Liver (tissue), 3 donors: ENCODE measurements at regions not wholly inside any gene's neighbourhood (a gene's known extent, or its start where the extent isn't known, plus 50 kb on each side); places are given as distances from the start of the nearest gene placed in this dataset.

Experiments used
- EGR1 ChIP-seq, 2 donors: IDR thresholded peaks; 2 replicates each; pipeline ENCODE4 v1.6.1; 2016 to 2018; ENCODE audit warnings: antibody characterized with exemption in 2 of 2, low read depth in 2 of 2
- GABPA ChIP-seq, 2 donors: IDR thresholded peaks in 1 of 2; conservative IDR thresholded peaks in 1 of 2; 2 replicates each; pipeline ENCODE4 v1.6.1; 2016; ENCODE audit warnings: antibody characterized with exemption in 2 of 2, mild to moderate bottlenecking in 1 of 2, moderate library complexity in 1 of 2
- RAD21 ChIP-seq, 2 donors: IDR thresholded peaks; 2 replicates each; pipeline ENCODE4 v1.6.1; 2016; ENCODE audit warnings: antibody characterized with exemption in 2 of 2, mild to moderate bottlenecking in 2 of 2
- RXRA ChIP-seq, 2 donors: IDR thresholded peaks; 2 replicates each; pipeline ENCODE4 v1.6.1; 2017 to 2018; ENCODE audit warnings: antibody characterized with exemption in 2 of 2, mild to moderate bottlenecking in 1 of 2
- SP1 ChIP-seq: IDR thresholded peaks from 2 replicates; pipeline ENCODE4 v1.6.1; 2018; ENCODE audit warnings: antibody characterized with exemption, mild to moderate bottlenecking
- TAF1 ChIP-seq: conservative IDR thresholded peaks from 2 replicates; pipeline ENCODE4 v1.6.1; 2016; ENCODE audit warnings: antibody characterized with exemption, mild to moderate bottlenecking
- TF ChIP-seq, protein P1 (sequence below): fragments of 150-350 bp; IDR thresholded peaks from 2 replicates; pipeline ENCODE4 v1.5.1; 2017; ENCODE audit warnings: improper control_type of control experiment, low read depth, low read length; ENCODE audit not compliant: missing input control
- TF ChIP-seq, protein P2 (sequence below): IDR thresholded peaks from 2 replicates; pipeline ENCODE4 v1.6.1; 2016; ENCODE audit warnings: antibody characterized with exemption
- TF ChIP-seq, protein P3 (sequence below): IDR thresholded peaks from 2 replicates; pipeline ENCODE4 v1.6.1; 2016; ENCODE audit warnings: antibody characterized with exemption, mild to moderate bottlenecking
- donor health status: healthy.
- donor health status: healthy.

DNA sequence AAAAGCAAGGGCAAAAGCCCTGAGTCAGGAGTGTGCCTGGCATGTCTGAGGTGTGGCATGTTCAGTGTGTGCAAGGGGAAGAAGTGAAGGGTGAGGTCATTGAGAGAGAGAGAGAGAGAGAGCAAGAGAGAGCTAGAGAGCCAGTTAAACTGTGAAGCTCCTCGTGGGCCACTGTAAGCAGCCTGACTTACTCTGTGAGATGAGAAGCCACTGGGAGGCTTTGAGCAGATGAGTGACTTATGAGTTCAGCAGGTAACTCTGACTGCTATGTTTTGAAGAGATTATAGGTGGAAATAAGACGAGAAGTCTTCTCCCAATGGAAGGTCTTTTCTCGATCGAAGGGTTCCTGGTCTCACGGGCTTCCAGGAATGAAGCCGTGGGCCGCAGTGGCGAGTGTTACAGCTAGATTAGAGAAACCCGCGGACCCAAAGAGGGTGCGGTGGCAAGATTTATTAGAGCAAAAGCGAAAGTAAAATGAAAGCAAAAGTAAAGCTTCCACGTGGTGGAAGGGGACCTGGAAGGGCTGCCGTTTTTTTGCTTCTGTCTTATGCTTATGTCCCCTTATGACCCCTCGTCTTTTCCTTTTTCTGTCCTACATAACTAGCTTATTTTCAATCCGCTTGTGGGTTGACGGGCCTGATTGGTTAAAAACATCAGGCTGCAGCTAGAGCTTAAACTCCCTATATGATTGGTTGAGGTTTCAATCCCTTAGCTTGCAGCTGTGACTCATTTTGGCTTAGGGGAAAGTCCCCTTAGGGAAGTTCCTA lies 323.1 kb upstream of the FAM78B start:
- TF ChIP-seq RXRA (IDR thresholded peaks at IDR 0.05) (no peak), RAD21 (IDR thresholded peaks at IDR 0.05) (no peak), EGR1 (IDR thresholded peaks at IDR 0.05; ENCODE audit: low read depth in 2 of 2) (no peak), GABPA (IDR thresholded peaks at IDR 0.05 in 1 of 2, conservative IDR thresholded peaks at IDR 0.05 in 1 of 2) (no peak), SP1 (no peak), TAF1 (no peak)
- TF ChIP-seq, protein P1, sequence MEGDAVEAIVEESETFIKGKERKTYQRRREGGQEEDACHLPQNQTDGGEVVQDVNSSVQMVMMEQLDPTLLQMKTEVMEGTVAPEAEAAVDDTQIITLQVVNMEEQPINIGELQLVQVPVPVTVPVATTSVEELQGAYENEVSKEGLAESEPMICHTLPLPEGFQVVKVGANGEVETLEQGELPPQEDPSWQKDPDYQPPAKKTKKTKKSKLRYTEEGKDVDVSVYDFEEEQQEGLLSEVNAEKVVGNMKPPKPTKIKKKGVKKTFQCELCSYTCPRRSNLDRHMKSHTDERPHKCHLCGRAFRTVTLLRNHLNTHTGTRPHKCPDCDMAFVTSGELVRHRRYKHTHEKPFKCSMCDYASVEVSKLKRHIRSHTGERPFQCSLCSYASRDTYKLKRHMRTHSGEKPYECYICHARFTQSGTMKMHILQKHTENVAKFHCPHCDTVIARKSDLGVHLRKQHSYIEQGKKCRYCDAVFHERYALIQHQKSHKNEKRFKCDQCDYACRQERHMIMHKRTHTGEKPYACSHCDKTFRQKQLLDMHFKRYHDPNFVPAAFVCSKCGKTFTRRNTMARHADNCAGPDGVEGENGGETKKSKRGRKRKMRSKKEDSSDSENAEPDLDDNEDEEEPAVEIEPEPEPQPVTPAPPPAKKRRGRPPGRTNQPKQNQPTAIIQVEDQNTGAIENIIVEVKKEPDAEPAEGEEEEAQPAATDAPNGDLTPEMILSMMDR: no peak
- TF ChIP-seq, protein P2, sequence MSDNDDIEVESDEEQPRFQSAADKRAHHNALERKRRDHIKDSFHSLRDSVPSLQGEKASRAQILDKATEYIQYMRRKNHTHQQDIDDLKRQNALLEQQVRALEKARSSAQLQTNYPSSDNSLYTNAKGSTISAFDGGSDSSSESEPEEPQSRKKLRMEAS: no peak
- TF ChIP-seq, protein P3, sequence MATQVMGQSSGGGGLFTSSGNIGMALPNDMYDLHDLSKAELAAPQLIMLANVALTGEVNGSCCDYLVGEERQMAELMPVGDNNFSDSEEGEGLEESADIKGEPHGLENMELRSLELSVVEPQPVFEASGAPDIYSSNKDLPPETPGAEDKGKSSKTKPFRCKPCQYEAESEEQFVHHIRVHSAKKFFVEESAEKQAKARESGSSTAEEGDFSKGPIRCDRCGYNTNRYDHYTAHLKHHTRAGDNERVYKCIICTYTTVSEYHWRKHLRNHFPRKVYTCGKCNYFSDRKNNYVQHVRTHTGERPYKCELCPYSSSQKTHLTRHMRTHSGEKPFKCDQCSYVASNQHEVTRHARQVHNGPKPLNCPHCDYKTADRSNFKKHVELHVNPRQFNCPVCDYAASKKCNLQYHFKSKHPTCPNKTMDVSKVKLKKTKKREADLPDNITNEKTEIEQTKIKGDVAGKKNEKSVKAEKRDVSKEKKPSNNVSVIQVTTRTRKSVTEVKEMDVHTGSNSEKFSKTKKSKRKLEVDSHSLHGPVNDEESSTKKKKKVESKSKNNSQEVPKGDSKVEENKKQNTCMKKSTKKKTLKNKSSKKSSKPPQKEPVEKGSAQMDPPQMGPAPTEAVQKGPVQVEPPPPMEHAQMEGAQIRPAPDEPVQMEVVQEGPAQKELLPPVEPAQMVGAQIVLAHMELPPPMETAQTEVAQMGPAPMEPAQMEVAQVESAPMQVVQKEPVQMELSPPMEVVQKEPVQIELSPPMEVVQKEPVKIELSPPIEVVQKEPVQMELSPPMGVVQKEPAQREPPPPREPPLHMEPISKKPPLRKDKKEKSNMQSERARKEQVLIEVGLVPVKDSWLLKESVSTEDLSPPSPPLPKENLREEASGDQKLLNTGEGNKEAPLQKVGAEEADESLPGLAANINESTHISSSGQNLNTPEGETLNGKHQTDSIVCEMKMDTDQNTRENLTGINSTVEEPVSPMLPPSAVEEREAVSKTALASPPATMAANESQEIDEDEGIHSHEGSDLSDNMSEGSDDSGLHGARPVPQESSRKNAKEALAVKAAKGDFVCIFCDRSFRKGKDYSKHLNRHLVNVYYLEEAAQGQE: no peak
